NCI-H82 treated with DMSO at 0.1 percent for 48 hours (cell line): ENCODE measurements at regions not wholly inside any gene's neighbourhood (a gene's known extent, or its start where the extent isn't known, plus 50 kb on each side); places are given as distances from the start of the nearest gene placed in this dataset.

Experiments
- DNase-seq: peaks from one replicate; lab custom pipeline; 2025; ENCODE audit not compliant: unreplicated experiment; lab: John Stamatoyannopoulos, UW

DNA sequence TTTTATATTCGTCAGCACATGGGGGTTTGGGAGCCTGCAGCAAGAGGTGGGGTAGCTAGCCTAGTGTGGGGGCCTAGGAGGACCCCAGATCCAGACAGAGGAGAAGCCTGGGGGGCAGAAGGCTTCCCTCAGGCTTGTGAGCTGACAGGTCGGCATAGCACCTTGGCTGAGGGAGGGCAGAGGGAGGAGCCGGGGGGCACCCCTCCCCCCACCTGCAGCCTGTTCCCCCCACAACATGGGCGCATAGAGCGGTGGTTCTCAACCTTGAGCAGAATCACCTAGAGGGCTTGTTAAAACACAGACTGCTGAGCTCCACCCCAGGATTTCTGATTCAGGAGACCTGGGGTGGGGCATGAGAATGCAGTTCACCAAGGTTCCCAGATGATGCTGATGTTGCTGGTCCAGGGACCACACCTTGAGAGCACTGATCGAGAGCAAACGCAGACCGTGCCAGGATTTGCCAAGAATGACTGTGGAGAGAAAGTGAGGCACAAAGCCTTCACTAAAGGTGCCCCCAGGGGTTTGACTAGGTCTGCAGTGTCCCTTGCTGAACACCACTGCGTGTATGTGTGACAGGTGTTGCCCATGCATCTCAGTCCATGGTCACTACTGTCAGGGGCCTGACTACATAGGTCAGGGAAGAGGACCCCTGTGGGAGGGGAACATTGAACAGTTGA lies 163.3 kb downstream of the MACROH2A1 start:
- no peak for DNase-seq

DNA sequence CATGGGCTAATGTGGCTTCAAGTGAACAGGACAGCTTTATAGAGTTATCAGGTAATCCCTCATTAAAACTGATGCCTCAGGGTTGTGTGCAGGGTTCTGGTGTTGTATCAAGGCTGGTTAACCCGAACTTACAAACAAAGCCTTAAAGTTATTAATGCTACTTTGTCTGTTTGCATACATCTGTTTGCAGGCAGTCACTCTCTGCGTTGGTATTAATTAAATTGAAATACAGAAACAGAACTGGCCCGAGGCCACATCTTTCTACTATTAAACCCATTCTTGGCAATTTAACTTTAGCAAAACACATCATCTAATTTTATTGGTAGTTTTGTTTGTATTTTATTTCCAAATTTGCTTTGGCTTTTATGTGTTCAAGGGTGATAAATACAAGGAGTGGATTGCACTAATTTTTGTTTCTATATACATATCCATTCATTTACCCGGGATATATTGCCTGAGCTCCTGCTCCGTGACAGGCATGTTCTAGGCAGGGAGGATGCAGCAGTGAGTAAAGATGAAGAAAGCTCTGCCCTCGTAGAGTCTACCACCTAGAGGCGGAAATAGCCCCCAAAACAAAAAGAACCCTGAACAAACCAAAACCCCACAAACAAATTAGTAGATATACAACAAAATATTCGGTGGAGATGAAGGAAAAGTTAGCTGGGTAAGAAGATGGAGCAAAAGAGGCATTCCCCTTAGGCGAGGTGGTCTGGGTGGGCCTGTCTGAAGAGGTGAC lies 164.2 kb downstream of the MACROH2A1 start:
- DNase-seq = no peak

- DNase-seq = no peak
Observed at GRCh38 chr5:135234242-135234641, 164.8 kb downstream of the MACROH2A1 start.

- no peak for DNase-seq
Observed at GRCh38 chr5:135233477-135233876, 165.6 kb downstream of the MACROH2A1 start.

GRCh38 chr5:135232958-135233357 lies 166.1 kb downstream of the MACROH2A1 start:
- DNase-seq = no peak

- no peak for DNase-seq
Observed at GRCh38 chr5:135231289-135231688, 167.7 kb downstream of the MACROH2A1 start.

- DNase-seq = no peak
Observed at GRCh38 chr5:135230251-135230925, 168.6 kb downstream of the MACROH2A1 start.

DNA sequence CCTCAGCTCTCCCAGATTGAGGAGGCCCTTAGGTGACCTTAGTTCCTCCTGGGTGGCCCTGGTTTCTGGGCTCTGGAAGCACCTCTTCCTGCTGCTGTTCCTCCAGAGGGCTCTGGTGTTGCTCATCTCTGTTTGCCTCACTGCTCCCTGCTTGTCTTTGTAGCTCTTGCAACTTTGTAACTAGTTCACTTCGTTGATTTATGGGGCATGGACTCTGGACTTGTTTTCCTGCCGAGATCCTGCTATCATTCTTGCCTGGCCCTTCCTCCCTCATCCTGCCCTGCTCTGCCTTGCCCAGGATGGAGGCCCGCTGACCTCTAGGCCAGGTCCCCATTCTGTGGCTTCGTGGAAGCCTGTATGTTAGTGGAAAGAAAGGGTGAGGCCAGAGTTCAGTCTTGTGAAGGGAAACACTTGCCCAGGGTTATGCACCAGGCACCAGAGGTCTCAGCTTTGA lies 169.3 kb downstream of the MACROH2A1 start:
- no peak for DNase-seq

- no peak for DNase-seq
Observed at GRCh38 chr5:135229122-135229521, 169.9 kb downstream of the MACROH2A1 start.

- no peak for DNase-seq
Observed at GRCh38 chr5:135228222-135228621, 170.8 kb downstream of the MACROH2A1 start.

DNA sequence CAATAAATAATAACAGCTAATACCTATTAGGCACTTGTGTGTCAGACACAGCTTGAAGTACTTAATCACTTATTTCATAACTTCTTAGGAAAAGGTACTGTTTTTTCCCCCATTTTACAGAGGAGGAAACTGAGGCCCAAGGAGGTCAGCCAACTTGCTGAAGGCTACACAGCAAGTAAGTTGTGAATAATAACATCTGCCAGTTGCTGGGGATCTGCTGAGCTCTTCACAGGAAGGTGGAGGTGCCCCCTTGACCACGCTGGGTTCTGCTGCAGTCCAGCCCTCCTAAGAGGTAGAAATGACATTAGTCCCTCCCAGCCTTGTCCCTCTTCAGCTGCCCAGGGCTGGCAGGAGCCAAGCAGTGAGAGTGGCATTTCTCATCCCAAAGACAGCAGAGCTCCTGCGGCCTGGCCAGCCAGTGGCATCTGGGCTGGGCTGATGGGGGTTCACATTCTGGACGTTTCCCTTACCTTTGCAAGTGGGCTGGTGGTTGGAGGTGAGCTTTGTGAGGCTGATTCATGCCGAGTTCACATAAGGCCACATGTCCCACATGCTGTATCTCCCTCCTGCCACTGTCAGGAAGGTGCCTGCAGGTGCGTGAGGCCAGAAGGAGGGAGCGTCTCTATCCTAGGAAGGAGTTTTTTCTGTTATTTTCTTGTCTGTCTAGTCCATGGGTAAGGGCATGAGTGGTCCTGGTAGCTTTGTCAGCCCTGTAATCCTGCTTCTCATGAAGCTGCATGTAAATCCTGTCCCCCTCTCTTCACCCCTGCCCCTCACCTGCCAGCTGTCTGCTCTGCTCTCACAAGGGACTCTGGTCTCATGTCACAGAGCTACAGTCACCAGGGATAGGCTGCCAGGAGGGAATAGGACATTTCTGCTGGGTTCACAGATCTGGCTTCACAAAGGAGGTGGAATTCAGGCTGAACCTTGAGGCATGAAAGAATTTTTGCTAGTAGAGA lies 171.7 kb downstream of the MACROH2A1 start:
- DNase-seq = peak; percentile 27

- DNase-seq = peak; percentile 53
Observed at GRCh38 chr5:135225856-135226560, 173.0 kb downstream of the MACROH2A1 start.

DNA sequence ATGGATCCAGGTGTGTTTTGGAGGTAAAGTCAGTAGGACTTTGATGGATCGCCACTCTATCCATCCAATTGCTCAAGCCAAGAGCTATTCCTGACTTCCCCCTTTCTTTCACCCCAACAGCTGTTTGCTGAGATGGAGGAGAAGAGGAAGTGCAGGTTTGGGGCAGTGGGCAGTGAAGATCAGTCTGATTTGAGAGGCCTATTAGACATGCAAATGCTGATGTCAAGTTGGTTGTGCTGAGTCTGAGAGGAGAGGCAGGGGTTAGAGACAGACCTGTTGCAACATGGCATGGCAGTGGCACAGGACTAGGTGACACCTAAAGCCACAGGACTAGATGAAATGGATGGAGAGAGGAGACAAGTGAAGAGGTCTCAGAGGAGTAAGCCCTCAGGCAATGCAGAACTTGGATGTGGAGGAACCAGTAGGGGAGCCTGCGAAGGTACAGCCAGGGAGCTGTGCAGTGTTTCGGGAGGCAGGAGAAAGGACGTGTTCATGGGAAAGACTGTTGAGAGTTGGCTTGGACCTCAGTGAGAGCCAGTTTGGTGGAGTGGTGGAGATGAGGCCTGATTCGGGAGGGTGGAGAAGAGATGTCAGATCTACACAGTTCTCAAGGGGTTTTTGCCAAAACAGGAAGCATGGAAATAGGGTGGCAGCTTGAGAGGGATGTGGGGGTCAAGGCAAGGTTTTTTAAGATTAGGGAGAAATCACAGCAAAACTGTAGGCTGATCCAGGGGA lies 175.0 kb downstream of the MACROH2A1 start:
- no peak for DNase-seq

DNA sequence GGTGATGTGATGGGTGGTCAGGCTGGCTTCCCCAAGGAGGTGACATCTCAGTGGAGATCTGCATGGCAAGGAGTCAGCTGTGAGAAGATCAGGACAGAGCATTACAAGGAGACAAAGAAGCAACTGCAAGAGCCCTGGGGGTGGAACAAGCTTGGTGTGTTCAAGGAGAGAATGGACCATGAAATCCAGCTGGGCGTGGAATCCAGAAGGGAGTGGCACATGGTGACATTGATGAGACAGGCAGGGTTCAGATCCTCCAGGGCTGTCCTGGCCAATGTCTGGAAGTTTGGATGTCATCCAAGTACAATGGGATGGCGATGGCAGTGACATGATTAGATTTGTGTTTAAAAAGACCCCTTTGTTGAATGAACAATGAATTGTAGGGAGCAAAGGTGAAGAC lies 175.6 kb downstream of the MACROH2A1 start:
- DNase-seq = no peak

DNA sequence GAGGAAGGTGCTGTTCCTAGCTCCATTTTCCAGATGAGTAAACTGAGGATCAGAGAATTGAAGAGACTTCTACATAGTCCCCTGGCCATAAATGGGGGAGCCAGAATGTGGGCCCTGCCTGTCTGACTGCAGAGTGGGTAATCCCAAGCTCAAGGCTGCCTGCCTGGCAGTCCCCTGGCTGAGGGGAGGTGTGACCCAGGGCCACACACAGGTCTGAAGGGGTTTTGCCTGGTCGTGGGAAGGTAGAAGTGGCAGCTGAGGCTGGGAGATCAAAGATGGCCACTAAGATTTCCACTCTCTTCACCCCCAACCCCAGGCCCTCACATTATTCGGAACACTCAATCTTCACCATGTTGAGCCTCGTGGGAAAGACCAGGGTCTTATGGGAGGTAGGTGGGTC lies 176.3 kb downstream of the MACROH2A1 start:
- DNase-seq = no peak

GRCh38 chr5:135222171-135222681 lies 176.8 kb downstream of the MACROH2A1 start:
- DNase-seq = no peak

DNA sequence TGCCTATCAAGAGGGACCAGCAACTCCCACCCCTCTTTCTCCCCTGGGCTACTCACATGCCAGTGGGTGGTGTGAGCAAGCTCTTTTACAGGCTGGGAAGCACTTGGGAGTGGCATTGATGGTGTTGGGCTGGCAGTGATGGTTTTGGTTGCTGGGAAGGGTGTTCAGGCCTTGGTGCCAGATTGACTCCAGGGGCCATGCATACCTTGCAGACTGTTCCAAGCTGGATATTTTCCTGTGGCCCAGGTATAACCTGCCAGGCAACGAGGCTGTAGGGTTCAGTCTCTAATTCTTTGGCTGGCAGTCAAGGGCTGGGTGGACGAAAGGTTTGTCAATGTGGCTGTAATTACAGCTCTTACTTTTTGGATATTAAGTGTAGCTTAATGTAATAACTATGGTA lies 177.3 kb downstream of the MACROH2A1 start:
- DNase-seq = no peak

DNA sequence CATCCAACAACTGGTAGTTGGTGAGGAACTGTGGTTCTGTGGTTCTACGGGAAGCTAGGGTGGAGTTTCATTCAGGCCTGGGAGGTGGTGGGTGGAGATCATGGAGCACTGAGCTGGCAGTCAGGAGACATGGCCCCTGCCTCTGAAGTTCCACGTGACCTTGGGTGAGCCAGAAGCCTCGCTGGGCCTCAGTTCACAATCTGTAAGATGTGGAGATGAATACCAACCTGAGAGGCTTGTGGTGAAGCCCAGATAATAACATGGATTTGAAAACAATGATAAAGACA lies 177.9 kb downstream of the MACROH2A1 start:
- no peak for DNase-seq

- no peak for DNase-seq
Observed at GRCh38 chr5:135220394-135221186, 178.4 kb downstream of the MACROH2A1 start.
